Keratinocyte (primary cell): ENCODE measurements at regions not wholly inside any gene's neighbourhood (a gene's known extent, or its start where the extent isn't known, plus 50 kb on each side); places are given as distances from the start of the nearest gene placed in this dataset.

Source experiments
- DNase-seq: peaks from one replicate; pipeline ENCODE4 v3.0.0-alpha.2; 2011; ENCODE audit warnings: low read depth, missing footprints, low spot score
- FAIRE-seq: peaks from 2 replicates; lab custom pipeline; 2011; peaks lifted over from hg19 to GRCh38; lab: Jason Lieb, UNC
- H2AFZ ChIP-seq: 2 replicates; pipeline ENCODE4 v1.6.0; 2012; ENCODE audit warnings: low read length, control low read depth, inconsistent platforms; ENCODE audit not compliant: control insufficient read depth
- H3K27ac ChIP-seq: 2 replicates; pipeline ENCODE4 v1.5.1; 2011; ENCODE audit warnings: low read length; ENCODE audit not compliant: control insufficient read depth, insufficient read depth
- H3K27me3 ChIP-seq: 3 replicates; pipeline ENCODE4 v1.6.0; 2011; ENCODE audit warnings: low read length; ENCODE audit not compliant: control insufficient read depth, insufficient read depth; ENCODE audit errors: extremely low read depth
- H3K36me3 ChIP-seq, 2 experiments: 2 replicates in 1 of 2; 3 replicates in 1 of 2; pipeline ENCODE4 v1.5.1; 2011; ENCODE audit warnings: low read length in 2 of 2, mild to moderate bottlenecking in 1 of 2; ENCODE audit not compliant: control insufficient read depth in 2 of 2, insufficient read depth in 2 of 2; ENCODE audit errors: extremely low read depth in 1 of 2
- H3K4me1 ChIP-seq: 3 replicates; pipeline ENCODE4 v1.5.1; 2011; ENCODE audit warnings: low read length; ENCODE audit not compliant: control insufficient read depth, insufficient read depth; ENCODE audit errors: extremely low read depth
- H3K4me2 ChIP-seq: 3 replicates; pipeline ENCODE4 v1.6.0; 2011; ENCODE audit warnings: low read depth, low read length; ENCODE audit not compliant: control insufficient read depth, insufficient read depth; ENCODE audit errors: extremely low read depth
- H3K4me3 ChIP-seq, 3 experiments: fragments of 200-600 bp in 1 of 3; sonication (generic) in 1 of 3; 2 replicates in 2 of 3; 3 replicates in 1 of 3; pipeline ENCODE4 v1.5.1; 2011 to 2016; ENCODE audit warnings: low read length in 3 of 3, mild to moderate bottlenecking in 3 of 3, control low read depth in 2 of 3, inconsistent platforms in 1 of 3, low read depth in 1 of 3, mixed read lengths in 1 of 3, mixed run types in 1 of 3, moderate library complexity in 1 of 3; ENCODE audit not compliant: control insufficient read depth in 2 of 3, insufficient read depth in 2 of 3; ENCODE audit errors: extremely low read depth in 1 of 3
- H3K79me2 ChIP-seq: 2 replicates; pipeline ENCODE4 v1.6.0; 2012; ENCODE audit warnings: low read length; ENCODE audit not compliant: control insufficient read depth, insufficient read depth
- H3K9ac ChIP-seq: 3 replicates; pipeline ENCODE4 v1.6.0; 2011; ENCODE audit warnings: low read length; ENCODE audit not compliant: control insufficient read depth, insufficient read depth; ENCODE audit errors: extremely low read depth
- H3K9me1 ChIP-seq: 3 replicates; pipeline ENCODE4 v1.6.0; 2011; ENCODE audit warnings: low read length; ENCODE audit not compliant: control insufficient read depth, insufficient read depth; ENCODE audit errors: extremely low read depth
- H3K9me3 ChIP-seq: 2 replicates; pipeline ENCODE4 v1.5.1; 2012; ENCODE audit warnings: low read depth, low read length; ENCODE audit not compliant: control insufficient read depth
- H4K20me1 ChIP-seq: 3 replicates; pipeline ENCODE4 v1.6.0; 2011; ENCODE audit warnings: low read length; ENCODE audit not compliant: control insufficient read depth, insufficient read depth; ENCODE audit errors: extremely low read depth
- CTCF ChIP-seq, 3 experiments: IDR thresholded peaks in 1 of 3; conservative IDR thresholded peaks in 1 of 3; optimal IDR thresholded peaks in 1 of 3; 2 replicates in 2 of 3; 3 replicates in 1 of 3; pipeline versions ENCODE3 to v1.5.1; 2011; ENCODE audit warnings: low read length in 3 of 3, mild to moderate bottlenecking in 3 of 3, moderate library complexity in 2 of 3, control low read depth in 1 of 3, inconsistent platforms in 1 of 3; ENCODE audit not compliant: insufficient read depth in 2 of 3; ENCODE audit errors: extremely low read depth in 1 of 3
- EZH2 ChIP-seq: IDR thresholded peaks from one replicate; pipeline ENCODE4 v1.6.1; 2012; ENCODE audit warnings: inconsistent platforms, mild to moderate bottlenecking, low read length, moderate library complexity
- dilution Hi-C: fragments of 300-500 bp; cut with MboI; formaldehyde crosslinking; loops from one replicate; pipeline ENCODE4 v1.7.0; 2020; ENCODE audit warnings: low sequenced_read_pairs; ENCODE audit not compliant: extremely low pct_ligation_motif_present

DNA sequence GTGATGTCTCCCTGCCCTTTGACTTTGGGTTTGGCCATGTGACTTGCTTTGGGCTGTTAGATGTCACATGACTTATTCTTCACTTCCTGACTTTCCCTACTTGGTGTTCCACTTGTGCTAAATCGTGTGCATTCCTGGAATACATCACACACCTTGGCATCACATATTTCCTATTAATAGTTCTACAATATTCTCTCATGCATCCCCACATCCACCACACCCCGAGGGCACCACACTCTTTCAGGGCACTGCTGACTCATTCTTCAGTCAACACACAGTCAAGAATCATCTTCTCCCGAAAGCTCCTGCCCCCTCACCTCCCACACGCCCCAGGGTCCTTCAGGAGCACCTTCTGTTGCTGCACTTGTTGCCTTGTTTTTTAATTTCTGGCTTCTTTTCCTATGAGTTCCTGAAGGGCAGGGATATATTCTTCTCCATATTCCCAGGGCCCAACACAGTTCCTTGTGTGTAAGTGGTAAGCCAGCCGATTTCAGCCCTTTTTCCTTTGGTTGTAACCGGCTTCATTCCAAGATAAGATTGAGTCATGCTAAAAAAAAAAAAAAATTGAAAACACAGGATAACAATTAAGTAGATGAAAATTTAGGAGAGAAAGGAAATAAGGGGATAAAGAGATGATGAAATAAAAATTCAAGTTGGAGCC is 341.4 kb downstream of the SLC4A3 start:
- Histone ChIP-seq H3K9me1 (no peaks in the 10 kb centered on the region), H3K27ac (peak overlapping the region; percentile 70), H3K79me2 (no peaks in the 10 kb centered on the region), H4K20me1 (no peaks in the 10 kb centered on the region), H3K4me3 (peak overlapping the region in 2 of 3 experiments; percentile 1 to 4), H3K9ac (peak overlapping the region; percentile 57), H3K36me3 (no peaks in the 10 kb centered on the region), H3K9me3 (no peaks in the 10 kb centered on the region), H3K27me3 (no peaks in the 10 kb centered on the region), H3K4me2 (peak overlapping the region; percentile 40), H2AFZ (peak overlapping the region; percentile 48), H3K4me1 (peaks cover 28% of the 10 kb centered on the region)
- peak; percentile 98 for FAIRE-seq
- dilution Hi-C loops, result no loop called here
- peak; percentile 97 for DNase-seq
- no peak for TF ChIP-seq CTCF (optimal IDR thresholded peaks at IDR 0.05 in 1 of 3, IDR thresholded peaks at IDR 0.05 in 1 of 3, conservative IDR thresholded peaks at IDR 0.05 in 1 of 3; ENCODE audit: extremely low read depth in 1 of 3, insufficient read depth in 2 of 3, low read length in 3 of 3)
- TF ChIP-seq EZH2, result no peak

- H3K27ac ChIP-seq, result peak overlapping the region; percentile 70
These were observed 342.1 kb downstream of the SLC4A3 start for GRCh38 chr2:219969508-219969907.

More at GRCh38 chr2:219969508-219969907, 342.1 kb downstream of the SLC4A3 start:
- Histone ChIP-seq H4K20me1 (no peaks in the 10 kb centered on the region), H3K79me2 (no peaks in the 10 kb centered on the region), H3K9ac (peak overlapping the region; percentile 57), H3K36me3 (no peaks in the 10 kb centered on the region), H3K4me2 (peak overlapping the region; percentile 40), H3K4me1 (peaks cover 28% of the 10 kb centered on the region), H3K9me3 (no peaks in the 10 kb centered on the region), H3K9me1 (no peaks in the 10 kb centered on the region), H3K27me3 (no peaks in the 10 kb centered on the region), H2AFZ (no peak overlapping the region), H3K4me3 (peak overlapping the region in 2 of 3 experiments; percentile 1 to 4)
- peak; percentile 79 for FAIRE-seq
- dilution Hi-C loops, result no loop called here
- TF ChIP-seq EZH2, result no peak
- TF ChIP-seq CTCF (optimal IDR thresholded peaks at IDR 0.05 in 1 of 3, IDR thresholded peaks at IDR 0.05 in 1 of 3, conservative IDR thresholded peaks at IDR 0.05 in 1 of 3; ENCODE audit: extremely low read depth in 1 of 3, insufficient read depth in 2 of 3, low read length in 3 of 3), result no peak
- DNase-seq, result peak; percentile 82
